ENCODE measurements at regions not wholly inside any gene's neighbourhood (a gene's known extent, or its start where the extent isn't known, plus 50 kb on each side); places are given as distances from the start of the nearest gene placed in this dataset.

GRCh38 chrX:42107495-42108488, 184.4 kb upstream of the CASK start:
- no peaks in the 10 kb centered on the region for H3K4me1 ChIP-seq (replicated peaks in 1 of 2)
- H3K4me3 ChIP-seq, result no peak overlapping the region
- 32 to 100% (median 83%) methylated on average over 1 to 8 of the region's 8 CpGs; no CpG with 5 or more reads in 5 of the 10 experiments for WGBS, 10 experiments
- in situ Hi-C loops (cut with MboI; ENCODE audit: low pct_unique_long_range_greater_than_20kb in 2 of 9, low sequenced_read_pairs in 9 of 9, unreplicated experiment in 9 of 9), result no loop called here
- H3K27ac ChIP-seq, result no peak overlapping the region
- ATAC-seq (replicated peaks in 6 of 8), result no peak

- H3K27ac ChIP-seq, result no peak overlapping the region
- WGBS, 10 experiments, result 20 to 86% (median 82%) methylated on average over 1 to 2 of the region's 2 CpGs; no CpG with 5 or more reads in 7 of the 10 experiments
- no peak overlapping the region for H3K4me3 ChIP-seq
- H3K4me1 ChIP-seq (replicated peaks in 1 of 2), result no peaks in the 10 kb centered on the region
- no peak for ATAC-seq (replicated peaks in 6 of 8)
- in situ Hi-C loops (cut with MboI; ENCODE audit: low pct_unique_long_range_greater_than_20kb in 2 of 9, low sequenced_read_pairs in 9 of 9, unreplicated experiment in 9 of 9), result no loop called here
These were observed 183.2 kb upstream of the CASK start for GRCh38 chrX:42106556-42106955.

GRCh38 chrX:42102586-42103282, 179.4 kb upstream of the CASK start:
- in situ Hi-C loops (cut with MboI; ENCODE audit: low pct_unique_long_range_greater_than_20kb in 2 of 9, low sequenced_read_pairs in 9 of 9, unreplicated experiment in 9 of 9), result no loop called here
- H3K27ac ChIP-seq, result no peak overlapping the region
- no peaks in the 10 kb centered on the region for H3K4me1 ChIP-seq (replicated peaks in 1 of 2)
- no peak overlapping the region for H3K4me3 ChIP-seq
- no peak for ATAC-seq (replicated peaks in 6 of 8)
- WGBS, 10 experiments, result 40 to 90% (median 74%) methylated on average over 1 to 2 of the region's 4 CpGs; no CpG with 5 or more reads in 7 of the 10 experiments

- 10 to 84% (median 83%) methylated on average over 1 to 8 of the region's 11 CpGs; no CpG with 5 or more reads in 7 of the 10 experiments for WGBS, 10 experiments
- in situ Hi-C loops (cut with MboI; ENCODE audit: low pct_unique_long_range_greater_than_20kb in 2 of 9, low sequenced_read_pairs in 9 of 9, unreplicated experiment in 9 of 9), result no loop called here
- no peak overlapping the region for H3K27ac ChIP-seq
- ATAC-seq (replicated peaks in 6 of 8), result no peak
- H3K4me3 ChIP-seq, result no peak overlapping the region
- H3K4me1 ChIP-seq (replicated peaks in 1 of 2), result no peaks in the 10 kb centered on the region
These were observed 175.5 kb upstream of the CASK start for GRCh38 chrX:42098900-42099299.

GRCh38 chrX:42097486-42097885, 174.1 kb upstream of the CASK start:
- no peak for ATAC-seq (replicated peaks in 6 of 8)
- in situ Hi-C loops (cut with MboI; ENCODE audit: low pct_unique_long_range_greater_than_20kb in 2 of 9, low sequenced_read_pairs in 9 of 9, unreplicated experiment in 9 of 9), result no loop called here
- Histone ChIP-seq H3K27ac (no peak overlapping the region), H3K4me3 (no peak overlapping the region), H3K4me1 (replicated peaks in 1 of 2) (no peaks in the 10 kb centered on the region)
- whole genome bisulfite sequencing, 10 experiments, result 48 to 100% (median 80%) methylated on average over 1 to 4 of the region's 4 CpGs; no CpG with 5 or more reads in 5 of the 10 experiments

- ATAC-seq (replicated peaks in 6 of 8), result peak in 3 of 8 experiments; percentile 70 to 84 (median 75)
- in situ Hi-C loops (cut with MboI; ENCODE audit: low pct_unique_long_range_greater_than_20kb in 2 of 9, low sequenced_read_pairs in 9 of 9, unreplicated experiment in 9 of 9), result no loop called here
- Histone ChIP-seq H3K27ac (no peak overlapping the region), H3K4me3 (no peak overlapping the region), H3K4me1 (replicated peaks in 1 of 2) (no peaks in the 10 kb centered on the region)
- WGBS, 10 experiments, result 39 to 100% (median 98%) methylated on average over 1 to 8 of the region's 9 CpGs; no CpG with 5 or more reads in 6 of the 10 experiments
These were observed 173.0 kb upstream of the CASK start for GRCh38 chrX:42096265-42096920.

- WGBS, 10 experiments, result 0 to 90% (median 30%) methylated on average over 2 to 4 of the region's 5 CpGs; no CpG with 5 or more reads in 3 of the 10 experiments
- ATAC-seq (replicated peaks in 6 of 8), result no peak
- no peaks in the 10 kb centered on the region for H3K4me1 ChIP-seq (replicated peaks in 1 of 2)
- no peak overlapping the region for H3K4me3 ChIP-seq
- in situ Hi-C loops (cut with MboI; ENCODE audit: low pct_unique_long_range_greater_than_20kb in 2 of 9, low sequenced_read_pairs in 9 of 9, unreplicated experiment in 9 of 9), result no loop called here
- no peak overlapping the region for H3K27ac ChIP-seq
These were observed 170.9 kb upstream of the CASK start for GRCh38 chrX:42094218-42094617.

GRCh38 chrX:42093756-42094155, 170.4 kb upstream of the CASK start:
- Histone ChIP-seq H3K4me1 (replicated peaks in 1 of 2) (no peaks in the 10 kb centered on the region), H3K27ac (no peak overlapping the region), H3K4me3 (no peak overlapping the region)
- in situ Hi-C loops (cut with MboI; ENCODE audit: low pct_unique_long_range_greater_than_20kb in 2 of 9, low sequenced_read_pairs in 9 of 9, unreplicated experiment in 9 of 9), result no loop called here
- WGBS, 10 experiments, result 17 to 86% (median 73%) methylated on average over 1 to 2 of the region's 6 CpGs; no CpG with 5 or more reads in 7 of the 10 experiments
- no peak for ATAC-seq (replicated peaks in 6 of 8)

GRCh38 chrX:42090395-42090794, 167.0 kb upstream of the CASK start:
- Histone ChIP-seq H3K4me3 (no peak overlapping the region), H3K27ac (no peak overlapping the region), H3K4me1 (replicated peaks in 1 of 2) (no peaks in the 10 kb centered on the region)
- in situ Hi-C loops (cut with MboI; ENCODE audit: low pct_unique_long_range_greater_than_20kb in 2 of 9, low sequenced_read_pairs in 9 of 9, unreplicated experiment in 9 of 9), result no loop called here
- ATAC-seq (replicated peaks in 6 of 8), result no peak
- WGBS, 10 experiments, result 56 to 100% methylated on average over 1 of the region's 1 CpG; no CpG with 5 or more reads in 8 of the 10 experiments

GRCh38 chrX:42089031-42089430, 165.7 kb upstream of the CASK start:
- no peak for ATAC-seq (replicated peaks in 6 of 8)
- 18 to 58% (median 27%) methylated on average over 1 to 5 of the region's 5 CpGs; no CpG with 5 or more reads in 6 of the 10 experiments for WGBS, 10 experiments
- Histone ChIP-seq H3K4me3 (no peak overlapping the region), H3K27ac (no peak overlapping the region), H3K4me1 (replicated peaks in 1 of 2) (no peaks in the 10 kb centered on the region)
- in situ Hi-C loops (cut with MboI; ENCODE audit: low pct_unique_long_range_greater_than_20kb in 2 of 9, low sequenced_read_pairs in 9 of 9, unreplicated experiment in 9 of 9), result no loop called here

- in situ Hi-C loops (cut with MboI; ENCODE audit: low pct_unique_long_range_greater_than_20kb in 2 of 9, low sequenced_read_pairs in 9 of 9, unreplicated experiment in 9 of 9), result no loop called here
- no peaks in the 10 kb centered on the region for H3K4me1 ChIP-seq (replicated peaks in 1 of 2)
- ATAC-seq (replicated peaks in 6 of 8), result no peak
- no peak overlapping the region for H3K27ac ChIP-seq
- H3K4me3 ChIP-seq, result no peak overlapping the region
These were observed 164.6 kb upstream of the CASK start for GRCh38 chrX:42087960-42088359.

GRCh38 chrX:42085836-42086235, 162.5 kb upstream of the CASK start:
- H3K4me1 ChIP-seq (replicated peaks in 1 of 2), result no peaks in the 10 kb centered on the region
- 53 to 100% (median 82%) methylated on average over 1 to 4 of the region's 4 CpGs; no CpG with 5 or more reads in 5 of the 10 experiments for WGBS, 10 experiments
- in situ Hi-C loops (cut with MboI; ENCODE audit: low pct_unique_long_range_greater_than_20kb in 2 of 9, low sequenced_read_pairs in 9 of 9, unreplicated experiment in 9 of 9), result no loop called here

GRCh38 chrX:42079968-42080367, 156.6 kb upstream of the CASK start:
- Histone ChIP-seq H3K4me3 (no peak overlapping the region), H3K27ac (no peak overlapping the region), H3K4me1 (replicated peaks in 1 of 2) (no peaks in the 10 kb centered on the region)
- in situ Hi-C loops (cut with MboI; ENCODE audit: low pct_unique_long_range_greater_than_20kb in 2 of 9, low sequenced_read_pairs in 9 of 9, unreplicated experiment in 9 of 9), result no loop called here
- ATAC-seq (replicated peaks in 6 of 8), result no peak
- 5 to 100% (median 87%) methylated on average over 1 to 3 of the region's 3 CpGs; no CpG with 5 or more reads in 5 of the 10 experiments for WGBS, 10 experiments

More at GRCh38 chrX:42085836-42086235, 162.5 kb upstream of the CASK start:
- Histone ChIP-seq H3K4me3 (no peak overlapping the region), H3K27ac (no peak overlapping the region)
- no peak for ATAC-seq (replicated peaks in 6 of 8)

All from motor neuron (in vitro differentiated cells).